Thyroid gland (tissue), 4 donors: ENCODE measurements at regions not wholly inside any gene's neighbourhood (a gene's known extent, or its start where the extent isn't known, plus 50 kb on each side); places are given as distances from the start of the nearest gene placed in this dataset.

Source experiments
- CTCF ChIP-seq, 6 experiments: fragments of 200-600 bp in 3 of 6; fragments of 450-650 bp in 3 of 6; sonication (generic) in 3 of 6; IDR thresholded peaks; one replicate each; pipeline ENCODE4 v1.5.1; 2016 to 2019; ENCODE audit warnings: antibody characterized with exemption in 6 of 6, mild to moderate bottlenecking in 2 of 6, inconsistent platforms in 1 of 6, moderate library complexity in 1 of 6
- POLR2A ChIP-seq, 2 donors: fragments of 450-650 bp; IDR thresholded peaks; one replicate each; pipeline ENCODE4 v1.6.1; 2017; ENCODE audit warnings: antibody characterized with exemption in 2 of 2, mild to moderate bottlenecking in 2 of 2, moderate library complexity in 1 of 2

GRCh38 chr1:230008721-230009120 lies 58.3 kb upstream of the GALNT2 start:
- no peak for TF ChIP-seq CTCF (IDR thresholded peaks at IDR 0.05)
- no peak for TF ChIP-seq POLR2A (IDR thresholded peaks at IDR 0.05)
